ENCODE measurements at regions not wholly inside any gene's neighbourhood (a gene's known extent, or its start where the extent isn't known, plus 50 kb on each side); places are given as distances from the start of the nearest gene placed in this dataset.

- intact Hi-C loops (cut with DNase I) = no loop called here
- ATAC-seq (ENCODE audit: poor library complexity) (no peak), DNase-seq (no peak)
Measured at GRCh38 chr12:132439333-132439904, 50.5 kb upstream of the FBRSL1 start.

DNA sequence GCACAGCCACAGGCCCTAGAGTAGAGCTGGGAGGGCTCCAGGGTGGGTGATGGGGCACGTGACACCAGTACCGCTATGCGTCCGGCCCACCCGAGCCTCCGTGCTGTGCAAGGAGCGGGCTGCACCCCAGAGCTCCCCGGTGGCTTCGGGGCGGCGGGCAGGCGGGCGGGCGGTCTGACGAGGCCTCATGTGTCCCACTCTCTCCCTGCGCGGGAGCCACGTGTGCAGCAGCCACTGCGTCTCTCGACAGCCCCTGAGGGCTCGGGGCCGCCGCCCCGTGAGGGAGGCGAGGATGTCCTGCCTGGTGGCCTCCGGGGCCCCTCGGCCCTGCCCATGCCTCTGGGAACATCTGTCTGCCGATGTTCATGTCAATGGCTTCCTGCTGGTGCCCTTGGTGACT, 51.2 kb upstream of the FBRSL1 start:
- intact Hi-C loops (cut with DNase I) = no loop called here
- ATAC-seq (ENCODE audit: poor library complexity) (no peak), DNase-seq (no peak)

GRCh38 chr12:132437943-132438700, 51.8 kb upstream of the FBRSL1 start:
- DNase-seq (no peak), ATAC-seq (ENCODE audit: poor library complexity) (no peak)
- intact Hi-C loops (cut with DNase I) = no loop called here

DNA sequence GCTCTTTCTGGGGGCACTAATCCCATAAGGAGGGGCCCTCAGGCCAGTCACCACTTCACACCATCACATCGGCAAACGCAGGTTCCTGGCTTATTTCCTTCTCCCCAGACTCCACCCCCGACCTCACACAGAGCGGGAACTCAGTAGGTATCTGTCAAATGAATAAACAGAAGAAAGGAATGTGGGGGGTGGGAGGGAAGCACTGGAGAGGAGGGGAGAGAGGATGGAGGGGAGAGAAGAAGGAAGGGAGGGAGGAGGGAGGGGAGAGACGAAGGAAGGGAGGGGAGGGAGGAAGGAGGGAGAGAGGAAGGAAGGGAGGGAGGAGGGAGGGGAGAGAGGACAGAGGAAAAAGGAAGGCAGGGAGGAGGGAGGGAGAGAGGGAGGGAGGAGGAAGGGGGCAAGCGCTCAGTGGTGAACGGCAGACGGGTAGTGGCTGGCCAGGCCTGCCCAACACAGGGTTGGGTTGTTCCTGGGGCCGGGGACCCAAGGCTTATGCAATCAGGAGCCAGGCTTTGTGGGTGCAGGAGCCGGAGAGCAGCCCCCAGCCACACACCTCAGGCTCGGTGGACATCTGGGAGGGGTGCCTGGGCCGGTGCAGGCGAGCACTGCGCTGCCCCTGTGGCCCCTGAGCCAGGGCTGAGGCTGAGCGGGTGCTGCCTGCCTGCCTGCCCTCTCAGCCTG, 52.6 kb upstream of the FBRSL1 start:
- ATAC-seq (ENCODE audit: poor library complexity) = no peak
- intact Hi-C loops (cut with DNase I) = no loop called here
- DNase-seq = no peak

- ATAC-seq (ENCODE audit: poor library complexity) (no peak), DNase-seq (no peak)
- intact Hi-C loops (cut with DNase I) = no loop called here
Measured at GRCh38 chr12:132436791-132437251, 53.1 kb upstream of the FBRSL1 start.

DNA sequence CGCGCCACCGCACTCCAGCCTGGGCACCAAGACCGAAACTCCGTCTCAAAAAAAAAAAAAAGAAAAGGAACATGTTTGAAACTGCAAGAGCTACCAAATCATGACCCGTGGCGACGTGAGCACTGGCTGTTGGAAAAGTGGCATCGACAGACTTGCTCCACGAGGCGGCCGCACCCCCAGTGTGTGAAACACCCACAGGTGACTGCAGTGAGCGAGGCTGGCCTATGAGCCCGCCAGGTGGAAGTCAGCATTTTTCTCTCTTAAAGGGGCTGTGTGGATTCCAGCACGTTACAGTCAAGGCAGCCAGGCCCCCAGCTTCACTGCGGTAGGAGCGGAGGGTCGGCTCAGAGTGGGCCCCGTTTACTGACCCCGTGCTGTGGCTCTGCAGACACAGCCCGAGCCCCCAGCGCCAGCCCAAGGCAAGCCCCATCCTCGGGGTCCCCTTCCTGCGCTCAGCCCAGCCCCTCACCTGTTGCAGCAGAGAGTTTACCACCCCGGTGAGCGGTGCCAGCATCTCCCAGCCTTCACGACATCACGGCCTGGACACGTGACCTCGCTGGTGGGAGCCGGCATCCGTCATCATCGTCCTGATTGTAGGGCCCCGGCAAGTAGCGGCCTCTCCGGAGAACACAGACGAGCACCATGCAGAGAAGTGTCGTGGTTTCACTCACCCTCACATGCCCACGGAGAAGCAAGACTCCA, 54.3 kb upstream of the FBRSL1 start:
- intact Hi-C loops (cut with DNase I) = no loop called here
- no peak for ATAC-seq (ENCODE audit: poor library complexity)
- DNase-seq = no peak

GRCh38 chr12:132433641-132434395, 56.1 kb upstream of the FBRSL1 start:
- DNase-seq (no peak), ATAC-seq (ENCODE audit: poor library complexity) (no peak)
- intact Hi-C loops (cut with DNase I) = no loop called here

DNA sequence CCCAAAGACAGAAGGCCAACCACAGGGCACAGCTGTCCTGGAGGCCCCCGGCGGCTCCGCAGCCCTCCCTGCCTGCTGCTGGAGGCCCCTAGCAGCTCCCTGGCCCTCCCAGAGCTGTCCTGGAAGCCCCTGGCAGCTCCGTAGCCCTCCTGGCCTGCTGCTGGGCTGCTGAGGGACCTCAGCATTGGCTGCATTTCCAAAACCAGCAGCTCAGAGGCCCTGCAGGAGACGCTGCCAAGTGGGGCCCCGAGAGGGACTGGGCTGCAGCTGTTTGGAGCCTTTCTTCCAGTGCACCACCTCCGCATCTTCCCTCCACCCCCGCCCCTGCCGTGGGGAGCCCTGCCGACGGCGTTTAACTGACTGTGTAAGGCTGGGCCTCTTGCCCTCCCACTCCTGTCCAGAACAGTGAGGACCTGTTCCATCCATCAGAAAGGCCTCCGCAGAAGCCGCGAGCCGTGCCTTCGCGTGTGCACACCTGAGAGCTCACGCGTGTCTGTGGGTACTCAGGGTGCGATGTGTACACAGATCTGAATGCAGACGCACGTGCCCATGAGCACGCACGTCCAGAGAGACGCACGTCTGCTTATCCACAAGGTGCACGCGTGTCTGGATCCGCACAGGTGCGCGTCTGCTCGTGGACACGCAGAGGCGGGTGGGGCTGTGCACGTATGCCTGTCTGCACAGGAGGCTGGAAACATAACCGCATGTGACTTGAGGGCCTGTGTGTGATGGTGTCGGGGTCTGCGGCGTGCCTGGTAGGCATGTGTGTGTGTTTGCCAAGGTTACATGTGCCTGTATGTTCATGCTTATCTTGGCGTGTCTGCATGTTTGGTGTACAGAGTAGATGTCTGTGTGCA, 57.0 kb upstream of the FBRSL1 start:
- intact Hi-C loops (cut with DNase I) = no loop called here
- ATAC-seq (ENCODE audit: poor library complexity) (no peak), DNase-seq (peak; percentile 60)

GRCh38 chr12:132432126-132432705, 57.7 kb upstream of the FBRSL1 start:
- intact Hi-C loops (cut with DNase I) = no loop called here
- DNase-seq (no peak), ATAC-seq (ENCODE audit: poor library complexity) (no peak)

DNA sequence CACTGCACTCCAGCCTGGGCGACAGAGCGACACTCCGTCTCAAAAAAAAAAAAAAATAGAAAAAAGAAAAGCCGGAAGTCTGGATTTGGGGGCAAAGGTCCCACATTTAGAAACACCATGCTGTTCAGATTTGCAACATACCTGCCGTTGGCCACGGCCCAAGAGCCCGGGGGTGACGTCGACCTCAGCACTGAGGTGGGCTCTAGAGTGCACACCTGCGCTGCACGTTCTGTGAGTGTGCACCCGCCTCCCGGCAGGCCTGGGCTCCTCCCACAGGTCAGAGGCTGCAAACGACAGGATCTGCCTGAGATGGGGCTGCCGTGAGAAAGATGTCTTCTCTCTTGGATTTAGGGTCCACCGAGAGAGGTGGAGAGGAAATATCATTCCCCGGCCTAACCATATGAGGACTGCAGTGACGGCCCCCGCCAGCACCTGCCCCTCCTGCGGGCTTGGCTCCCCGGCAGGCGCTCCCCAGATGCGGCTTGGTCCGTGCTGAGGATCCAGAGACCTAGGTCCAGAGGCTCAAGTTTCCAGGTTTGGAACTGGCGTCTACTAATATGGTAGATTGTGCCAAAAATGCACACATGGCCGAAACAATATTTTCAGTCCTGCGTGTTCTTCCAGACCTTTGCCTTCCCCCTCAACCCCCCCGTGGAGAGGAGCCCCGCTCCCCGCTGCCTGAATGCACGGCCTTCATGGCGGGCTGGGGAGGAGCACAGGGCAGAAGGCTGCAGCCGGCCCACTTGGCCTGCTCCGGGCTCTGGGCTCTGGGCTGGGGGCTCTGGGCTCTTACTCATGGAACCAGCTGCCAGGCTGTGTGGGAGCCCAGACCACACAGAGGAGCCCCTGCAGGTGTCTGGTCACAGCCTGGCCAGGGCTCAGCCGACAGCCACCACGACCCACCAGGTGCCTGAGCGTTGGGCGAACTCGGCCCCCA, 58.8 kb upstream of the FBRSL1 start:
- DNase-seq (no peak), ATAC-seq (ENCODE audit: poor library complexity) (no peak)
- intact Hi-C loops (cut with DNase I) = no loop called here

- intact Hi-C loops (cut with DNase I) = no loop called here
- ATAC-seq (ENCODE audit: poor library complexity) = peak; percentile 60
Measured at GRCh38 chr12:132429946-132430643, 59.9 kb upstream of the FBRSL1 start.

DNA sequence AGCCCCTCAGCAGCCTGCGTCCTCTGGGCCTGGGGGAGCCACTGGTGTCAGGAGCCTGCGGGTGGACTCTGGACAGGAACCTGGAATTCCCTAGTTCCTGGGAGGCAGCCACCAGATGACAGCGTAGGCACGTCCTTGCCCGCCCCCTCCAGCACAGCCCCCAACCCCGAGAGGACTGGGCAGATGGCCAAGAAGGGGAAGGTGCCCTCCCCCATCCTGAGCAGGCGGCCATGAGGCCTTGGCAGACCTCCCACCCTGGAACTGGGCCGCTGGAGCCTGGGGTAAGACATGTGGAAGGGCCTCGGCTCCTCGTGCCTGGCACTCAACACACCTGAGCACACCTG, 60.4 kb upstream of the FBRSL1 start:
- no peak for DNase-seq
- intact Hi-C loops (cut with DNase I) = no loop called here
- ATAC-seq (ENCODE audit: poor library complexity) = no peak

More at GRCh38 chr12:132429946-132430643, 59.9 kb upstream of the FBRSL1 start:
- DNase-seq = no peak

GRCh38 chr12:132428936-132429601, 60.9 kb upstream of the FBRSL1 start:
- DNase-seq (no peak), ATAC-seq (ENCODE audit: poor library complexity) (no peak)
- intact Hi-C loops (cut with DNase I) = no loop called here

DNA sequence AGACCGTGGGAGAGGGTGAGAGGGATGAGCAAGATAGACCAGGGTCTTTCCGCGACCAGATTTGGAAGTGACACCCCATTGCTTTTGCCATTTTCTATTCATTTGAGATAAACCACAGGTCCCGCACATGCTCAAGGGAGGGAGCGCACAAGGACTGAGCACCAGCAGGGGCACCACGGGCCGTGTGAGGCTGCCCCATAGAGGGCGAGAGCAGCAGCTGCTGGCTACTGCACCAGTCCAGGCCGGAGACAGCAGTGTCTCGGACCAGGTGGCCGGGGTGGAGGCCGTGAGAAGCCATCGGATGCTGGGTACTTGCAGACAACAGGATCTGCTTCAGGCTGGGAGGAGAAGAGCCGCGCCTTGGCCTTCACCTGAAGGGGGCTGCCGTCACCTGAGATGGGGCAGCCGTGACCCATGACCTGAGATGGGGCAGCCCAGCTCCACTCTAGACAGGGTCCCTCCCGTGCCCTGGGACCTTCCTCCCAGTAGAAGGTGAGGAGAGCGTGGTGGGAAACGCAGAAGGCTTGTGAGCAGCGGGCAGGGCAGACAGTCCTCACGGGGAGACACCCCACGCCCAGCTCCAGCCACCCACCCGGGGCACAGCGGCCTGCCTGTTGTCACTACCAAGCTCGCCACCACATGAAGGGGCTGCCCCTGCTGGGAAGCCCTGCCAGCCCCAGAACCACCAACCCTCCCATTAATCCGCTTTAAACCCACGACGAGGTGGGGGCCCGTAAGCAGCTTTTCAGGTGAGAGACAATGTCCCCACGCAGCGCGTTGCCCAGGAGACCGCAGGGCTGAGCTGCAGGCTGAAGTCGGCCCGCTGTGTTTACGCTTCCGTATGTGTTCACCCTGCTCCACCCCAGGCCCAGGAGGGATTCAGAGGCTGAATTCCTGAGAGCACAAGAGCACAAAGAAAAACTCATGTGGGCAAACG, 61.7 kb upstream of the FBRSL1 start:
- intact Hi-C loops (cut with DNase I) = no loop called here
- ATAC-seq (ENCODE audit: poor library complexity) (no peak), DNase-seq (no peak)

All from Right ventricle myocardium superior (tissue), 1 donor.